GM13977 (cell line): ENCODE measurements at regions not wholly inside any gene's neighbourhood (a gene's known extent, or its start where the extent isn't known, plus 50 kb on each side); places are given as distances from the start of the nearest gene placed in this dataset.

ENCODE experiments used
- DNase-seq: peaks from one replicate; pipeline ENCODE4 v3.0.0; 2012; ENCODE audit warnings: low spot score
- CTCF ChIP-seq: IDR thresholded peaks from 2 replicates; pipeline ENCODE4 v1.5.1; 2012; ENCODE audit warnings: mild to moderate bottlenecking, control low read depth; ENCODE audit not compliant: insufficient read depth; ENCODE audit errors: extremely low read depth, missing control alignments
- in situ Hi-C: fragments of 300-500 bp; cut with MboI; formaldehyde crosslinking; loops from one replicate; pipeline ENCODE4 v1.12.0; 2022; ENCODE audit warnings: low sequenced_read_pairs, low pct_unique_long_range_greater_than_20kb, mixed read lengths, inconsistent platforms; ENCODE audit not compliant: unreplicated experiment

GRCh38 chr20:39904476-39905112 is 784.4 kb downstream of the MAFB start:
- no peak for DNase-seq
- no peak for TF ChIP-seq CTCF
- in situ Hi-C loops, result no loop called here

- in situ Hi-C loops, result no loop called here
- no peak for DNase-seq
These were observed 785.1 kb downstream of the MAFB start for GRCh38 chr20:39903806-39904465.

GRCh38 chr20:39899881-39900280 is 789.2 kb downstream of the MAFB start:
- in situ Hi-C loops, result loop anchor here (25.0 kb wide), 1 partner anchor 787 kb away; the partner anchor contains the start of gene MAFB
- TF ChIP-seq CTCF, result no peak
- DNase-seq, result no peak

More at GRCh38 chr20:39903806-39904465, 785.1 kb downstream of the MAFB start:
- TF ChIP-seq CTCF, result no peak

GRCh38 chr20:39898467-39898852 is 790.6 kb downstream of the MAFB start:
- in situ Hi-C loops, result loop anchor here (25.0 kb wide), 1 partner anchor 789 kb away; the partner anchor contains the start of gene MAFB
- no peak for TF ChIP-seq CTCF
- DNase-seq, result no peak

- in situ Hi-C loops, result loop anchor here (25.0 kb wide), 1 partner anchor 789 kb away; the partner anchor contains the start of gene MAFB
- TF ChIP-seq CTCF, result no peak
- no peak for DNase-seq
These were observed 791.1 kb downstream of the MAFB start for GRCh38 chr20:39897781-39898466.

- no peak for DNase-seq
- in situ Hi-C loops, result loop anchor here (25.0 kb wide), 1 partner anchor 790 kb away; the partner anchor contains the start of gene MAFB
- no peak for TF ChIP-seq CTCF
These were observed 792.0 kb downstream of the MAFB start for GRCh38 chr20:39897058-39897457.
